ENCODE measurements at regions not wholly inside any gene's neighbourhood (a gene's known extent, or its start where the extent isn't known, plus 50 kb on each side); places are given as distances from the start of the nearest gene placed in this dataset.
A peak's percentile ranks its signal among the peaks of the same experiment; 100 is the strongest.

- Histone ChIP-seq H3K79me2 (ENCODE audit: low read length) (no peaks in the 10 kb centered on the region), H3K36me3 (ENCODE audit: low read depth, low read length) (no peaks in the 10 kb centered on the region), H3F3A (ENCODE audit: low read length, unreplicated experiment) (no peaks in the 10 kb centered on the region), H3K9me3 (ENCODE audit: low read length) (no peaks in the 10 kb centered on the region), H4K20me1 (ENCODE audit: low read length) (no peaks in the 10 kb centered on the region), H3K4me1 (ENCODE audit: insufficient read depth, low read length) (no peaks in the 10 kb centered on the region), H3K27me3 (ENCODE audit: low read length) (peaks cover 26% of the 10 kb centered on the region), H3K27ac (ENCODE audit: low read length) (no peak overlapping the region), H3K4me3 (ENCODE audit: low read length) (no peak overlapping the region), H3K4me2 (ENCODE audit: low read length) (no peak overlapping the region), H3K9me2 (replicated peaks; ENCODE audit: low read length) (no peaks in the 10 kb centered on the region), H3K9ac (ENCODE audit: low read length) (no peak overlapping the region), H2AFZ (ENCODE audit: low read length) (no peak overlapping the region)
- ChIA-PET POLR2A (ENCODE audit: unreplicated experiment) (no interaction called here), CTCF (no interaction called here)
- intact Hi-C loops (cut with micrococcal nuclease), result no loop called here
- no TSS peak for BruUV-seq (replicated peaks)
- DNase-seq (no peak), ATAC-seq (no peak)
- TF ChIP-seq EZH2 (IDR thresholded peaks at IDR 0.05; ENCODE audit: low read length, unreplicated experiment) (no peak), CTCF (conservative IDR thresholded peaks at IDR 0.05; ENCODE audit: low read depth, low read length) (no peak), EZH2phosphoT487 (IDR thresholded peaks at IDR 0.05; ENCODE audit: borderline replicate concordance, low read length) (no peak)
Observed at GRCh38 chr1:164958982-164959768, 397.3 kb downstream of the LMX1A start.

- no peaks in the 10 kb centered on the region for H4K20me1 ChIP-seq (ENCODE audit: low read length)
- H2AFZ ChIP-seq (ENCODE audit: low read length), result no peak overlapping the region
- intact Hi-C loops (cut with micrococcal nuclease), result no loop called here
- no peak overlapping the region for H3K4me2 ChIP-seq (ENCODE audit: low read length)
- no TSS peak for BruUV-seq (replicated peaks)
- no peak overlapping the region for H3K4me3 ChIP-seq (ENCODE audit: low read length)
- no peak overlapping the region for H3K27ac ChIP-seq (ENCODE audit: low read length)
- DNase-seq, result no peak
- ATAC-seq, result no peak
- no peaks in the 10 kb centered on the region for H3K36me3 ChIP-seq (ENCODE audit: low read depth, low read length)
- POLR2A ChIA-PET (ENCODE audit: unreplicated experiment), result no interaction called here
- no peaks in the 10 kb centered on the region for H3K4me1 ChIP-seq (ENCODE audit: insufficient read depth, low read length)
- peaks cover 37% of the 10 kb centered on the region for H3K27me3 ChIP-seq (ENCODE audit: low read length)
- CTCF ChIA-PET, result no interaction called here
- H3K9me3 ChIP-seq (ENCODE audit: low read length), result no peaks in the 10 kb centered on the region
- H3K9me2 ChIP-seq (replicated peaks; ENCODE audit: low read length), result no peaks in the 10 kb centered on the region
- H3K9ac ChIP-seq (ENCODE audit: low read length), result no peak overlapping the region
- no peaks in the 10 kb centered on the region for H3K79me2 ChIP-seq (ENCODE audit: low read length)
- H3F3A ChIP-seq (ENCODE audit: low read length, unreplicated experiment), result no peaks in the 10 kb centered on the region
- TF ChIP-seq EZH2phosphoT487 (IDR thresholded peaks at IDR 0.05; ENCODE audit: borderline replicate concordance, low read length), result no peak
Observed at GRCh38 chr1:164953815-164954214, 394.8 kb downstream of the PBX1 start.

GRCh38 chr1:164953098-164953497, 394.1 kb downstream of the PBX1 start:
- BruUV-seq (replicated peaks), result no TSS peak
- no peak for ATAC-seq
- CTCF ChIA-PET, result no interaction called here

More at GRCh38 chr1:164953098-164953497, 394.1 kb downstream of the PBX1 start:
- no peak overlapping the region for H3K4me2 ChIP-seq (ENCODE audit: low read length)
- H3K9me3 ChIP-seq (ENCODE audit: low read length), result no peaks in the 10 kb centered on the region
- H3K9ac ChIP-seq (ENCODE audit: low read length), result no peak overlapping the region
- H3K4me3 ChIP-seq (ENCODE audit: low read length), result no peak overlapping the region
- H4K20me1 ChIP-seq (ENCODE audit: low read length), result no peaks in the 10 kb centered on the region
- no peaks in the 10 kb centered on the region for H3K79me2 ChIP-seq (ENCODE audit: low read length)
- H3K27ac ChIP-seq (ENCODE audit: low read length), result no peak overlapping the region
- peaks cover 33% of the 10 kb centered on the region for H3K27me3 ChIP-seq (ENCODE audit: low read length)
- DNase-seq, result no peak
- H3K36me3 ChIP-seq (ENCODE audit: low read depth, low read length), result no peaks in the 10 kb centered on the region
- TF ChIP-seq EZH2 (IDR thresholded peaks at IDR 0.05; ENCODE audit: low read length, unreplicated experiment) (no peak), CTCF (conservative IDR thresholded peaks at IDR 0.05; ENCODE audit: low read depth, low read length) (0 out of 2 replicates have a peak, but pooled peaks have one; percentile 13)
- no peaks in the 10 kb centered on the region for H3K9me2 ChIP-seq (replicated peaks; ENCODE audit: low read length)
- H2AFZ ChIP-seq (ENCODE audit: low read length), result no peak overlapping the region
- H3F3A ChIP-seq (ENCODE audit: low read length, unreplicated experiment), result no peaks in the 10 kb centered on the region
- H3K4me1 ChIP-seq (ENCODE audit: insufficient read depth, low read length), result no peaks in the 10 kb centered on the region
- POLR2A ChIA-PET (ENCODE audit: unreplicated experiment), result no interaction called here
- intact Hi-C loops (cut with micrococcal nuclease), result no loop called here

All from PC-3 (cell line).